ENCODE measurements at regions not wholly inside any gene's neighbourhood (a gene's known extent, or its start where the extent isn't known, plus 50 kb on each side); places are given as distances from the start of the nearest gene placed in this dataset.
"Not testable (repeated sequence)": the region's sequence is repeated elsewhere in the genome, so short reads cannot be mapped to it uniquely, and the experiment has no call there.

- no peak for DNase-seq
These were observed 152.6 kb upstream of the EPHA3 start for GRCh38 chr3:88954853-88955252.

- DNase-seq: no peak
These were observed 152.1 kb upstream of the EPHA3 start for GRCh38 chr3:88955274-88955673.

GRCh38 chr3:88957711-88958439, 149.5 kb upstream of the EPHA3 start:
- no peak for DNase-seq

GRCh38 chr3:88960019-88960418, 147.4 kb upstream of the EPHA3 start:
- no peak for DNase-seq

GRCh38 chr3:88963003-88963402, 144.4 kb upstream of the EPHA3 start:
- DNase-seq: no peak

GRCh38 chr3:88979760-88980159, 127.7 kb upstream of the EPHA3 start:
- no peak for DNase-seq

- DNase-seq: no peak
These were observed 124.0 kb upstream of the EPHA3 start for GRCh38 chr3:88983458-88983857.

- no peak for DNase-seq
These were observed 123.2 kb upstream of the EPHA3 start for GRCh38 chr3:88984256-88984655.

- DNase-seq: no peak
These were observed 122.6 kb upstream of the EPHA3 start for GRCh38 chr3:88984832-88985231.

GRCh38 chr3:88985491-88985890, 121.9 kb upstream of the EPHA3 start:
- no peak for DNase-seq

GRCh38 chr3:88986834-88987233, 120.6 kb upstream of the EPHA3 start:
- no peak for DNase-seq

GRCh38 chr3:88987776-88988175, 119.6 kb upstream of the EPHA3 start:
- DNase-seq: no peak

GRCh38 chr3:88988906-88989305, 118.5 kb upstream of the EPHA3 start:
- DNase-seq: no peak

- no peak for DNase-seq
These were observed 115.9 kb upstream of the EPHA3 start for GRCh38 chr3:88991496-88991895.

- no peak for DNase-seq
These were observed 110.7 kb upstream of the EPHA3 start for GRCh38 chr3:88996691-88997090.

GRCh38 chr3:88997260-88997659, 110.2 kb upstream of the EPHA3 start:
- no peak for DNase-seq

- no peak for DNase-seq
These were observed 106.5 kb upstream of the EPHA3 start for GRCh38 chr3:89000886-89001285.

- no peak for DNase-seq
These were observed 105.2 kb upstream of the EPHA3 start for GRCh38 chr3:89002191-89002590.

- DNase-seq: no peak
These were observed 93.9 kb upstream of the EPHA3 start for GRCh38 chr3:89013536-89013935.

GRCh38 chr3:89017531-89017930, 89.9 kb upstream of the EPHA3 start:
- DNase-seq: no peak

GRCh38 chr3:89025185-89025584, 82.2 kb upstream of the EPHA3 start:
- no peak for DNase-seq

GRCh38 chr3:89032346-89033013, 74.9 kb upstream of the EPHA3 start:
- no peak for DNase-seq

GRCh38 chr3:89034723-89035122, 72.7 kb upstream of the EPHA3 start:
- not testable (repeated sequence) for DNase-seq

GRCh38 chr3:89038869-89039268, 68.6 kb upstream of the EPHA3 start:
- no peak for DNase-seq

All from right lung (tissue), 2 donors.